H9 (cell line): ENCODE measurements at regions not wholly inside any gene's neighbourhood (a gene's known extent, or its start where the extent isn't known, plus 50 kb on each side); places are given as distances from the start of the nearest gene placed in this dataset.
A peak's percentile ranks its signal among the peaks of the same experiment; 100 is the strongest.

ENCODE experiments used
- DNase-seq: peaks from one replicate; pipeline ENCODE4 v3.0.0-alpha.2; 2017
- H2AFZ ChIP-seq: one replicate; pipeline ENCODE4 v1.6.1; 2013; ENCODE audit warnings: mild to moderate bottlenecking, low read length, control low read depth, moderate library complexity
- H2AK5ac ChIP-seq: 2 replicates; pipeline ENCODE4 v1.6.1; 2013; ENCODE audit warnings: low read length, control low read depth, mixed read lengths; ENCODE audit not compliant: insufficient read length
- H2BK120ac ChIP-seq: one replicate; pipeline ENCODE4 v1.6.1; 2013; ENCODE audit warnings: low read depth, mild to moderate bottlenecking, low read length, control low read depth, inconsistent platforms; ENCODE audit not compliant: poor library complexity, severe bottlenecking
- H2BK12ac ChIP-seq: 2 replicates; pipeline ENCODE4 v1.6.1; 2013; ENCODE audit warnings: low read length, control low read depth, mixed read lengths, low read depth; ENCODE audit not compliant: insufficient read length
- H2BK15ac ChIP-seq: 2 replicates; pipeline ENCODE4 v1.6.1; 2013; ENCODE audit warnings: low read depth, low read length, control low read depth
- H2BK20ac ChIP-seq: one replicate; pipeline ENCODE4 v1.6.1; 2013; ENCODE audit warnings: low read depth, mild to moderate bottlenecking, low read length, control low read depth, inconsistent platforms; ENCODE audit not compliant: poor library complexity, severe bottlenecking
- H2BK5ac ChIP-seq: 2 replicates; pipeline ENCODE4 v1.6.1; 2013; ENCODE audit warnings: low read length, control low read depth, mixed read lengths; ENCODE audit not compliant: insufficient read length
- H3K14ac ChIP-seq: 2 replicates; pipeline ENCODE4 v1.6.1; 2013; ENCODE audit warnings: low read length, control low read depth; ENCODE audit not compliant: insufficient read depth
- H3K18ac ChIP-seq: 2 replicates; pipeline ENCODE4 v1.6.1; 2013; ENCODE audit warnings: low read depth, mild to moderate bottlenecking, mixed read lengths, low read length, control low read depth; ENCODE audit not compliant: insufficient read length
- H3K23ac ChIP-seq: 2 replicates; pipeline ENCODE4 v1.6.1; 2013; ENCODE audit warnings: low read length, control low read depth, mixed read lengths, low read depth; ENCODE audit not compliant: insufficient read length
- H3K23me2 ChIP-seq: 2 replicates; pipeline ENCODE4 v1.6.1; 2013; ENCODE audit warnings: low read depth, mild to moderate bottlenecking, mixed read lengths, low read length, control low read depth; ENCODE audit not compliant: insufficient read length, poor library complexity, severe bottlenecking
- H3K27ac ChIP-seq: 2 replicates; pipeline ENCODE4 v1.5.1; 2013; ENCODE audit warnings: low read length, control low read depth, mixed read lengths, low read depth; ENCODE audit not compliant: insufficient read length
- H3K27me3 ChIP-seq: 2 replicates; pipeline ENCODE4 v1.6.1; 2013; ENCODE audit warnings: low read length, control low read depth, inconsistent platforms; ENCODE audit not compliant: insufficient read depth
- H3K4ac ChIP-seq: 2 replicates; pipeline ENCODE4 v1.6.1; 2013; ENCODE audit warnings: low read depth, mild to moderate bottlenecking, control low read depth, inconsistent platforms, low read length, moderate library complexity
- H3K4me1 ChIP-seq: 2 replicates; pipeline ENCODE4 v1.6.1; 2013; ENCODE audit warnings: low read length, control low read depth, inconsistent platforms; ENCODE audit not compliant: insufficient read depth
- H3K4me2 ChIP-seq: 2 replicates; pipeline ENCODE4 v1.6.1; 2013; ENCODE audit warnings: low read length, control low read depth, mixed read lengths; ENCODE audit not compliant: insufficient read length, insufficient read depth
- H3K56ac ChIP-seq: 2 replicates; pipeline ENCODE4 v1.6.1; 2013; ENCODE audit warnings: low read depth, mild to moderate bottlenecking, mixed read lengths, low read length, control low read depth; ENCODE audit not compliant: insufficient read length
- H3K79me1 ChIP-seq: 2 replicates; pipeline ENCODE4 v1.6.1; 2013; ENCODE audit warnings: low read depth, mild to moderate bottlenecking, moderate library complexity, low read length, control low read depth, inconsistent platforms; ENCODE audit not compliant: insufficient read depth, poor library complexity, severe bottlenecking
- H3K79me2 ChIP-seq: 2 replicates; pipeline ENCODE4 v1.6.1; 2013; ENCODE audit warnings: low read length, control low read depth, inconsistent platforms; ENCODE audit not compliant: insufficient read depth
- H3K9ac ChIP-seq: 2 replicates; pipeline ENCODE4 v1.6.1; 2013; ENCODE audit warnings: low read length, control low read depth, mixed read lengths; ENCODE audit not compliant: insufficient read length; ENCODE audit errors: extremely low read depth
- H3K9me3 ChIP-seq: one replicate; pipeline ENCODE4 v1.6.1; 2013; ENCODE audit warnings: low read depth, low read length, inconsistent platforms; ENCODE audit not compliant: control insufficient read depth
- H3T11ph ChIP-seq: one replicate; pipeline ENCODE4 v1.6.1; 2013; ENCODE audit warnings: mild to moderate bottlenecking, low read length, control low read depth, inconsistent platforms
- H4K20me1 ChIP-seq: one replicate; pipeline ENCODE4 v1.6.1; 2013; ENCODE audit not compliant: control insufficient read depth, insufficient read length, insufficient read depth
- H4K5ac ChIP-seq: 2 replicates; pipeline ENCODE4 v1.6.1; 2013; ENCODE audit warnings: low read depth, mild to moderate bottlenecking, mixed read lengths, low read length, control low read depth; ENCODE audit not compliant: insufficient read length
- H4K8ac ChIP-seq: replicated peaks from 2 replicates; pipeline ENCODE4 v1.6.1; 2013; ENCODE audit warnings: low read length, control low read depth, mixed read lengths, low read depth; ENCODE audit not compliant: insufficient read length
- H4K91ac ChIP-seq: 2 replicates; pipeline ENCODE4 v1.6.1; 2013; ENCODE audit warnings: low read depth, mild to moderate bottlenecking, moderate library complexity, mixed read lengths, low read length, control low read depth; ENCODE audit not compliant: insufficient read length
- H3K27ac Mint-ChIP-seq, 3 experiments: 2 replicates in 2 of 3; 3 replicates in 1 of 3; pipeline ENCODE4 v1.8.0; 2020 to 2021; ENCODE audit warnings: mixed read lengths in 3 of 3, mild to moderate bottlenecking in 1 of 3, moderate library complexity in 1 of 3
- H3K27me3 Mint-ChIP-seq: 2 replicates; pipeline ENCODE4 v1.8.0; 2021; ENCODE audit warnings: low read depth, mild to moderate bottlenecking, moderate library complexity, mixed read lengths
- H3K36me3 Mint-ChIP-seq, 3 experiments: 2 replicates in 2 of 3; 3 replicates in 1 of 3; pipeline ENCODE4 v1.8.0; 2020 to 2021; ENCODE audit warnings: low read depth in 3 of 3, mixed read lengths in 3 of 3; ENCODE audit not compliant: insufficient read depth in 1 of 3
- H3K4me1 Mint-ChIP-seq, 2 experiments: 2 replicates each; pipeline ENCODE4 v1.8.0; 2020; ENCODE audit warnings: mixed read lengths in 2 of 2
- H3K4me3 Mint-ChIP-seq, 2 experiments: 2 replicates in 1 of 2; 3 replicates in 1 of 2; pipeline ENCODE4 v1.8.0; 2020 to 2021; ENCODE audit warnings: mild to moderate bottlenecking in 2 of 2, mixed read lengths in 2 of 2, moderate library complexity in 1 of 2
- H3K9me3 Mint-ChIP-seq, 2 experiments: 2 replicates in 1 of 2; 3 replicates in 1 of 2; pipeline ENCODE4 v1.8.0; 2020; ENCODE audit warnings: mild to moderate bottlenecking in 2 of 2, mixed read lengths in 2 of 2, moderate library complexity in 1 of 2
- CTCF ChIP-seq: fragments of 200-600 bp; sonication (generic); conservative IDR thresholded peaks from 3 replicates; pipeline ENCODE4 v1.8.0; 2021; ENCODE audit warnings: antibody characterized with exemption, mild to moderate bottlenecking
- WGBS: extraction: QIAGEN DNeasy Blood & Tissue Kit; methylation state at CpG from one replicate; pipeline ENCODE4 v1.1.7; 2013; ENCODE audit warnings: missing lambda C conversion rate, low lambda C conversion rate, mixed read lengths; ENCODE audit not compliant: insufficient read length; ENCODE audit errors: extremely low coverage; 5-methylcytosine and 5-hydroxymethylcytosine counted together

- H4K5ac ChIP-seq = no peak overlapping the region
- Mint-ChIP-seq H3K4me3 (no peak overlapping the region), H3K36me3 (no peaks in the 10 kb centered on the region), H3K4me1 (peaks cover 5 to 6% of the 10 kb centered on the region in 2 experiments), H3K9me3 (no peaks in the 10 kb centered on the region), H3K27ac (no peak overlapping the region; a peak in 1 of 7 replicates), H3K27me3 (peaks cover 15% of the 10 kb centered on the region)
- H3K4ac ChIP-seq = no peak overlapping the region
- no peak overlapping the region for H2BK120ac ChIP-seq
- no peaks in the 10 kb centered on the region for H3K79me1 ChIP-seq
- H3K4me1 ChIP-seq = no peaks in the 10 kb centered on the region
- no peak overlapping the region for H2BK5ac ChIP-seq
- H2AK5ac ChIP-seq = no peak overlapping the region
- no peak overlapping the region for H3K18ac ChIP-seq
- no peak for TF ChIP-seq CTCF
- H3K23me2 ChIP-seq = no peaks in the 10 kb centered on the region
- no peaks in the 10 kb centered on the region for H3K79me2 ChIP-seq
- H2BK15ac ChIP-seq = no peak overlapping the region
- H2BK12ac ChIP-seq = no peak overlapping the region
- no peak overlapping the region for H3K27ac ChIP-seq
- no peak overlapping the region for H2AFZ ChIP-seq
- H3K4me2 ChIP-seq = no peak overlapping the region
- no peaks in the 10 kb centered on the region for H3K9me3 ChIP-seq
- H3T11ph ChIP-seq = no peak overlapping the region
- no peak overlapping the region for H4K8ac ChIP-seq
- H3K56ac ChIP-seq = no peak overlapping the region
- H3K14ac ChIP-seq = no peak overlapping the region
- WGBS = no CpG with 5 or more reads among the region's 4 CpGs
- H4K20me1 ChIP-seq = no peaks in the 10 kb centered on the region
- no peak overlapping the region for H2BK20ac ChIP-seq
- no peak overlapping the region for H3K9ac ChIP-seq
- no peak overlapping the region for H3K23ac ChIP-seq
- DNase-seq = peak; percentile 46
- no peak overlapping the region for H4K91ac ChIP-seq
- H3K27me3 ChIP-seq = peaks cover 2% of the 10 kb centered on the region; the same call in 1 of the 2 replicates
Observed at GRCh38 chr4:82223715-82224114, 150.1 kb downstream of the HNRNPD start.
